Endothelial cell of umbilical vein (primary cell): ENCODE measurements at regions not wholly inside any gene's neighbourhood (a gene's known extent, or its start where the extent isn't known, plus 50 kb on each side); places are given as distances from the start of the nearest gene placed in this dataset.

ENCODE experiments used
- BruUV-seq: library from RNA; stranded (reverse); fragments of 400-500 nt; replicated peaks from 2 replicates; lab custom pipeline; 2021; lab: Mats Ljungman, UMichigan
- CTCF ChIA-PET: fragments of 300-600, 350-600 bp; sonication (Branson Sonifier 250); formaldehyde crosslinking; loops from one replicate; lab custom pipeline; 2021; ENCODE audit warnings: antibody characterized with exemption, inconsistent platforms; lab: Charles Lee
- POLR2A ChIA-PET: fragments of 300-600, 350-600 bp; sonication (Branson Sonifier 250); formaldehyde crosslinking; loops from one replicate; lab custom pipeline; 2021; ENCODE audit warnings: antibody characterized with exemption, inconsistent platforms; lab: Charles Lee
- DNase-seq: peaks from one replicate; pipeline ENCODE4 v3.0.0-alpha.2; 2011; ENCODE audit warnings: low read depth, low spot score
- FAIRE-seq: peaks from 2 replicates; lab custom pipeline; 2011; peaks lifted over from hg19 to GRCh38; lab: Jason Lieb, UNC
- H2AFZ ChIP-seq: 2 replicates; pipeline ENCODE4 v1.6.0; 2012; ENCODE audit warnings: low read depth, low read length, control low read depth, inconsistent platforms
- H3K27ac ChIP-seq: 2 replicates; pipeline ENCODE4 v1.5.1; 2011; ENCODE audit warnings: low read depth, mild to moderate bottlenecking, control low read depth, low read length, moderate library complexity; ENCODE audit not compliant: insufficient read depth
- H3K27me3 ChIP-seq, 2 experiments: 2 replicates each; pipeline versions ENCODE4 v1.6.0 to v1.6.1; 2011; ENCODE audit warnings: low read length in 2 of 2, mixed read lengths in 1 of 2; ENCODE audit not compliant: control insufficient read depth in 2 of 2, insufficient read depth in 2 of 2
- H3K36me3 ChIP-seq, 2 experiments: 2 replicates in 1 of 2; 3 replicates in 1 of 2; pipeline ENCODE4 v1.5.1; 2011; ENCODE audit warnings: low read length in 2 of 2, mild to moderate bottlenecking in 1 of 2, moderate library complexity in 1 of 2; ENCODE audit not compliant: control insufficient read depth in 2 of 2, insufficient read depth in 2 of 2; ENCODE audit errors: extremely low read depth in 1 of 2
- H3K4me1 ChIP-seq: 3 replicates; pipeline ENCODE4 v1.5.1; 2011; ENCODE audit warnings: mild to moderate bottlenecking, low read length; ENCODE audit not compliant: control insufficient read depth, insufficient read depth; ENCODE audit errors: extremely low read depth
- H3K4me2 ChIP-seq: 2 replicates; pipeline ENCODE4 v1.6.1; 2011; ENCODE audit warnings: low read length, control low read depth, mixed read lengths; ENCODE audit not compliant: insufficient read depth
- H3K4me3 ChIP-seq, 3 experiments: fragments of 200-600 bp in 1 of 3; sonication (generic), shearing (Covaris generic) in 1 of 3; replicated peaks in 1 of 3; 2 replicates each; pipeline ENCODE4 v1.5.1; 2011 to 2016; ENCODE audit warnings: control low read depth in 3 of 3, low read length in 3 of 3, mild to moderate bottlenecking in 2 of 3, inconsistent platforms in 1 of 3, low read depth in 1 of 3, moderate library complexity in 1 of 3; ENCODE audit not compliant: insufficient read depth in 1 of 3
- H3K79me2 ChIP-seq: 2 replicates; pipeline ENCODE4 v1.6.0; 2012; ENCODE audit warnings: low read length, inconsistent platforms; ENCODE audit not compliant: control insufficient read depth, insufficient read depth
- H3K9ac ChIP-seq: replicated peaks from 2 replicates; pipeline ENCODE3; 2011; ENCODE audit warnings: low read length, control low read depth; ENCODE audit not compliant: insufficient read depth; ENCODE audit errors: extremely low read depth
- H3K9me1 ChIP-seq: replicated peaks from 3 replicates; pipeline ENCODE4 v1.6.0; 2011; ENCODE audit warnings: mild to moderate bottlenecking, low read length; ENCODE audit not compliant: control insufficient read depth, insufficient read depth; ENCODE audit errors: extremely low read depth
- H3K9me3 ChIP-seq: replicated peaks from 2 replicates; pipeline ENCODE4 v1.5.1; 2012; ENCODE audit warnings: low read length, inconsistent platforms; ENCODE audit not compliant: control insufficient read depth, insufficient read depth
- H4K20me1 ChIP-seq: replicated peaks from 2 replicates; pipeline ENCODE3; 2011; ENCODE audit warnings: mild to moderate bottlenecking, low read length; ENCODE audit not compliant: control insufficient read depth, insufficient read depth; ENCODE audit errors: extremely low read depth
- EZH2 ChIP-seq: IDR thresholded peaks from 2 replicates; pipeline ENCODE4 v1.6.1; 2012; ENCODE audit warnings: borderline replicate concordance, low read depth, mild to moderate bottlenecking, moderate library complexity, low read length, inconsistent platforms; ENCODE audit not compliant: severe bottlenecking
- FOS ChIP-seq: IDR thresholded peaks from 2 replicates; pipeline ENCODE4 v1.6.1; 2011; ENCODE audit warnings: mild to moderate bottlenecking, low read length, moderate library complexity, borderline replicate concordance; ENCODE audit not compliant: insufficient read depth
- GATA2 ChIP-seq: IDR thresholded peaks from 2 replicates; pipeline ENCODE4 v1.7.0; 2011; ENCODE audit warnings: low read depth, mild to moderate bottlenecking, moderate library complexity, mixed read lengths, low read length; ENCODE audit not compliant: insufficient read length, insufficient read depth
- JUN ChIP-seq: IDR thresholded peaks from 2 replicates; pipeline ENCODE4 v1.6.1; 2011; ENCODE audit warnings: borderline replicate concordance, low read depth; ENCODE audit not compliant: insufficient read length, insufficient read depth
- MAX ChIP-seq: IDR thresholded peaks from 2 replicates; pipeline ENCODE4 v1.6.1; 2011; ENCODE audit not compliant: insufficient read depth, insufficient read length
- MYC ChIP-seq: IDR thresholded peaks from one replicate; pipeline ENCODE4 v1.6.1; 2011; ENCODE audit warnings: mild to moderate bottlenecking, low read depth, low read length
- POLR2A ChIP-seq: IDR thresholded peaks from 2 replicates; pipeline ENCODE4 v1.6.1; 2012; ENCODE audit warnings: low read depth, mild to moderate bottlenecking, control low read depth, low read length
- POLR2AphosphoS5 ChIP-seq: IDR thresholded peaks from 2 replicates; pipeline ENCODE4 v1.6.1; 2012; ENCODE audit warnings: low read depth, mild to moderate bottlenecking, control low read depth, low read length, moderate library complexity; ENCODE audit not compliant: insufficient read depth
- dilution Hi-C: fragments of 300-500 bp; cut with MboI; formaldehyde crosslinking; loops from one replicate; pipeline ENCODE4 v1.15.0; 2019; ENCODE audit warnings: low sequenced_read_pairs; ENCODE audit not compliant: extremely low pct_ligation_motif_present
- intact Hi-C: fragments of 100-400 bp; cut with micrococcal nuclease; formaldehyde crosslinking; loops from one replicate; pipeline ENCODE4 v1.10.0; 2022
- TF ChIP-seq, protein P1 (sequence below), 2 donors: IDR thresholded peaks; 1 replicate in 1 of 2; 2 replicates in 1 of 2; pipeline ENCODE4 v1.5.1; 2011; ENCODE audit warnings: low read length in 2 of 2, mild to moderate bottlenecking in 2 of 2, moderate library complexity in 2 of 2, control low read depth in 1 of 2, inconsistent platforms in 1 of 2, low read depth in 1 of 2; ENCODE audit not compliant: insufficient read depth in 1 of 2; ENCODE audit errors: extremely low read depth in 1 of 2

DNA sequence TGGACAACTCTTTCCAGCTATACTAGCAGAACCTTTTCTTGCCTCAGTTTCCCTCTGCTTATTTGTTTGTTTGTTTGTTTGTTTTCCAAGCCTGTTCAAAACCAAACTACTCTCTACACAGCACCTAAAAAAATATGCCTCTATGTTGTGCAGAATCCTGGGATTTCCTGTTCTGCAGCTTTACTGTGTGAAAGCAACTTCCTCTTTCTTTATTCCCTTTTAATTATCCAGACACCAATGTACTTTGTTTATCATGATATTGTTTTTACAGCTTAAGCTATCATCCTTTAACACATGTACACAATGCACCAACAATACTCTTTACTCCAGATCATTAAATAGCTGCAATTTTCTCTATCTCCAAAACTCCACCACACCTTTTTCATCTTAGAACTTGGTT, 259.5 kb downstream of the EPHA4 start:
- no TSS peak for BruUV-seq
- Histone ChIP-seq H3K36me3 (no peaks in the 10 kb centered on the region), H3K9ac (no peak overlapping the region), H3K79me2 (no peaks in the 10 kb centered on the region), H3K9me3 (no peaks in the 10 kb centered on the region), H3K27ac (no peak overlapping the region), H3K4me3 (no peak overlapping the region), H3K4me1 (no peaks in the 10 kb centered on the region), H4K20me1 (no peaks in the 10 kb centered on the region), H3K4me2 (no peak overlapping the region), H2AFZ (no peak overlapping the region), H3K27me3 (no peaks in the 10 kb centered on the region), H3K9me1 (no peaks in the 10 kb centered on the region)
- CTCF ChIA-PET: interaction anchor here (0.6 kb wide), 1 partner anchor 54 kb away, joined by 3 read pairs; no protein-coding TSS in a partner anchor
- POLR2A ChIA-PET: no interaction called here
- intact Hi-C loops: no loop called here
- DNase-seq (peak; percentile 7), FAIRE-seq (no peak)
- dilution Hi-C loops: no loop called here
- no peak for TF ChIP-seq POLR2AphosphoS5
- TF ChIP-seq, protein P1, sequence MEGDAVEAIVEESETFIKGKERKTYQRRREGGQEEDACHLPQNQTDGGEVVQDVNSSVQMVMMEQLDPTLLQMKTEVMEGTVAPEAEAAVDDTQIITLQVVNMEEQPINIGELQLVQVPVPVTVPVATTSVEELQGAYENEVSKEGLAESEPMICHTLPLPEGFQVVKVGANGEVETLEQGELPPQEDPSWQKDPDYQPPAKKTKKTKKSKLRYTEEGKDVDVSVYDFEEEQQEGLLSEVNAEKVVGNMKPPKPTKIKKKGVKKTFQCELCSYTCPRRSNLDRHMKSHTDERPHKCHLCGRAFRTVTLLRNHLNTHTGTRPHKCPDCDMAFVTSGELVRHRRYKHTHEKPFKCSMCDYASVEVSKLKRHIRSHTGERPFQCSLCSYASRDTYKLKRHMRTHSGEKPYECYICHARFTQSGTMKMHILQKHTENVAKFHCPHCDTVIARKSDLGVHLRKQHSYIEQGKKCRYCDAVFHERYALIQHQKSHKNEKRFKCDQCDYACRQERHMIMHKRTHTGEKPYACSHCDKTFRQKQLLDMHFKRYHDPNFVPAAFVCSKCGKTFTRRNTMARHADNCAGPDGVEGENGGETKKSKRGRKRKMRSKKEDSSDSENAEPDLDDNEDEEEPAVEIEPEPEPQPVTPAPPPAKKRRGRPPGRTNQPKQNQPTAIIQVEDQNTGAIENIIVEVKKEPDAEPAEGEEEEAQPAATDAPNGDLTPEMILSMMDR (IDR thresholded peaks at IDR 0.05; ENCODE audit: extremely low read depth in 1 of 2, insufficient read depth in 1 of 2, low read depth in 1 of 2, low read length in 2 of 2): no peak
- TF ChIP-seq FOS: no peak
- no peak for TF ChIP-seq GATA2
- TF ChIP-seq POLR2A: no peak
- TF ChIP-seq JUN: no peak
- TF ChIP-seq EZH2: no peak
- TF ChIP-seq MAX: no peak
- TF ChIP-seq MYC: no peak
